ENCODE measurements at regions not wholly inside any gene's neighbourhood (a gene's known extent, or its start where the extent isn't known, plus 50 kb on each side); places are given as distances from the start of the nearest gene placed in this dataset.

DNA sequence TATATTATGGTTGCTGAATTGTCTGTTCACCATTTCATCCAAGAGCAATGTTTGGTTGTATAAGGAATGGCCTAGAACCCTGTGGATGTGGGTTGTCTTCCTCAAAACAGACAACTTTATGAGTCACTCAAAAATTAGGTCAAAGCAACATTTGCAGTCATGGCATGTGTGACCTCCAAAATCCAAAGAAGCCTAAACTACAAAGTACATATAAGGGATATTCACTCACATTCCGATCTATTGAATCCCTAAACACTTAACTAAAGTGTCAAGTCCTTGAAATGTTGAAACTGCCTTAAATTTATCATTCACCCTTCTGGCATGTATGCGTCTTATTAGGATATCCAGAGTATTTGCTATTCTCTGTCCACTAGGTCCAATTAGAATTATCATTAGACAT lies 491.5 kb downstream of the NUF2 start:
- DNase-seq (ENCODE audit: low spot score) = no peak

GRCh38 chr1:163820226-163820625 lies 498.5 kb downstream of the NUF2 start:
- DNase-seq (ENCODE audit: low spot score) = no peak

DNA sequence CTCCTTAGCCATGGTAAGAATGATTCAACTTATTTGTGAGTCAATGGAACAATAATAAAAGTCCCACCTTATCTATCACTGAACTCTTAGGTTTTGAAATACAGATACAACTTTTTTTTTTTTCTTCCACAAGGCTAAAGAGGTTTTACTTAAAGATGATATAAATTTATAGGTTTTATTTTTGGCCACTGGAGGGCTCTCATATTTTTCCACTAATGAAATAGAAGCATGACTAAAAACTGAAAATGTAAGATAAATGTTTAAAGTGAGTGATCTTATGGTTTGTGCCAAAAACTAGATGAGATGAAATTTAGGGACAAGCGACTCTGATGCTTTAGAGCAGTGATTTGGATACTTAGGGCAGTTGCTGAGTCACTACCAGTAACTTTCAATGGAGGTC lies 499.0 kb downstream of the NUF2 start:
- DNase-seq (ENCODE audit: low spot score) = no peak

GRCh38 chr1:163821679-163822078 lies 499.9 kb downstream of the NUF2 start:
- no peak for DNase-seq (ENCODE audit: low spot score)

GRCh38 chr1:163823017-163823416 lies 501.3 kb downstream of the NUF2 start:
- DNase-seq (ENCODE audit: low spot score) = no peak

DNA sequence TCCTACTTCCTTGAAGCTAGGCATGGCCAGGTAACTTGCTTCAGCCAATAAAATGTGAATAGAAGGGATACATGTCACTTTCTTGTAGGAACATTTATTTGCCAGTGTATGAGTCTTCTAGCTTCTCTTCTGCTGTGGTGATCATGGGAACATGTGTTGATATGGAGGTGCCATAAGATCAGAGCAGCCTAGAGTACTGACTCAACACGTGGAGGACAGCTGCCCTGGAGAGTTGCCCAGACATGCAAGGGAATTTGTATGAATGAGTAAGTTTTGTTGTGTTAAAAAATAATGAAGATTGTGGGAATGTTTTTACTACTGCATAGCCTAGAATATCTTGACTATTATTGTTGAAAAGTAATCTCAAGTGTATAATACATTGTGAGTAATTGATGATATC lies 502.3 kb downstream of the NUF2 start:
- DNase-seq (ENCODE audit: low spot score) = no peak

DNA sequence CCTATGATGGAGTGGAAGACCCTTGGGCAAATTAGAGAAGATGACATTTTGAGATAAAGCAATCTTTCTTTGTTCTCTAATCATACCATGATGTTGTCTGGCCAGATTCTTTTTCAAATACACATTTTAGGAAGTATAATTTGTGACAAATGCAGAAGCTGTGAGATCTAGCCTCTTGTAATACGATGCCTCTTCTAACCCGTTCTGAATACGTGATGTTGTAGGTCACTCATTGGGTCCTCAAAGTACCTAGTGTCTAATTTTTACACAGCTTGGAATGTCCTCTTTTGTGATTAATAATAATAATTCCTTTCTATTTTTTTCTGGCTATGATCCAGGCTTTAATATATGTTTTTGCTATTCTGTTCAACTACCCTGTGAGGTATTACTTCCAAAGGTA lies 502.7 kb downstream of the NUF2 start:
- no peak for DNase-seq (ENCODE audit: low spot score)

DNA sequence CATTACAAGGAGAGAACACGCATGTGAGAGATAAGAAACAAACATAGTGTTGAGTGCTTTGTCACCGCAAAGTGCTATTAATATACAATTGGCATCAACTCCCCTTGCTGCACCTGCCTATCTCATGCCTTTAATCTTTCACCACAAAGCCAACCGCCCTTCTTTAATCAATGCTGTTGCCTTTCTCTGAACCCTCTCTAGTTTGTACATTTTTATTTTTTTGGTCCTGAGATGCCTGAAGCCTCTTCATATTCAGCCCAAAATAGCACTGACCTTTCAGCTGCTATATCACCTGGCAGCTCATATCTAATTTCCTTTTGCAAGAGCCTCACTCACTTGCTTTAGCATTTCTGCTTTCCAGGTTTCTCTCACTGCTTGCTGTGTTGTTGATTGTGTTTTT lies 504.7 kb downstream of the NUF2 start:
- no peak for DNase-seq (ENCODE audit: low spot score)

- DNase-seq (ENCODE audit: low spot score) = no peak
Measured at GRCh38 chr1:163834778-163835177, 513.0 kb downstream of the NUF2 start.

DNA sequence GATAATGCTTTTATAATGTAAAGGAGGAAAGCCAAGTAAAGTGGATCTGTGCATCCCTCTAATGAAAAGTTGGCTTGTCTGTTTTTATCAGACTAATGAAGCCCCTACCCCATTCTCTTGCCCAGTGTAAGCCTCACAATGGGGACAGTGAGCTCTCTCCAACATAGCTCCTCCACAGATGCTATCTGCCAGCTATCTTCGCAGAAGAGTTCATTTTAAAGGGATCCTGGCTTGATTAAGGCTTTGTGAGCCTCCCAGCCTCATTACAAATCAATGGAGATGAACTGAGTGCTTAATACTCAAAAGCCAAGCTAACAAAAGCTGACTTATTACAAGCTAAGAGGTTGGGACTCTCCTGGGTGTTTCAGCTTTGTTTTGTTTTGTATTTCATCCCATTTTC lies 514.7 kb downstream of the NUF2 start:
- no peak for DNase-seq (ENCODE audit: low spot score)

DNA sequence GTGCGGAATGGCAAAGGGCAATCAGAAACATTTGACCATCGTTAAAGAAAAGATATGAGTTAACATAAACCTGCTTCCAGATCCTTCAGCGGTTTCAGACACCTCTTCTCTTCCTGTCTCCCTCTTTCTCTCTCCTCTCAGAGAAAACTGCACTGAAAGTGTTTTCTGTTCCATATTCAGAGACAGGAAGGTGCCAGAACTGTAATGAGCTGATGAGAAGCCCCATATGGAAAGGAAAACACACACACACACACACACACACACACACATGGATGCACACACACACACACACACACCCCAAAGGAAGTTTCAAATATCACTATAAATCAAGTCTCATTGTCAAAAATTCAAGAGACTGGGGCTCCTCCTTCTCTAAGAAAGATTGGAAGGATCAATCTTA lies 515.5 kb downstream of the NUF2 start:
- DNase-seq (ENCODE audit: low spot score) = no peak

DNA sequence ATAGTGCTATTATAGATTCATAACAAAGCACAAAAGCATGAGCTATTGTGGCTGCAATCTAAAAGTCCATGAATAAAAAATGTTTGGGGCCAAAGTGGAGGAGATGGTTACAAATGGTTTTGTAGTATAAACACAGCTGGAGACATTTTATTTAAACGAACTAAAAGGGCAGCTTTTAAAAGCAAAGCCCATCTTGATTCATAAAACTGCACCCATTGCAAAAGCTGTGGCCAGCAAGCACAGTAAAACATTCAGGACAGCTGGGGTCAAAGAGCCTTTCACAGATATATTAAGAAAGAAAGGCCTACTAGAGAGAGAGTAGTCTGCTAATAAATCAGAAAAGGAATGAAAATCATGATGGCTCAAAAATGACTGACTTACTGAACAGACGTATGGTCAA lies 520.8 kb downstream of the NUF2 start:
- no peak for DNase-seq (ENCODE audit: low spot score)

DNA sequence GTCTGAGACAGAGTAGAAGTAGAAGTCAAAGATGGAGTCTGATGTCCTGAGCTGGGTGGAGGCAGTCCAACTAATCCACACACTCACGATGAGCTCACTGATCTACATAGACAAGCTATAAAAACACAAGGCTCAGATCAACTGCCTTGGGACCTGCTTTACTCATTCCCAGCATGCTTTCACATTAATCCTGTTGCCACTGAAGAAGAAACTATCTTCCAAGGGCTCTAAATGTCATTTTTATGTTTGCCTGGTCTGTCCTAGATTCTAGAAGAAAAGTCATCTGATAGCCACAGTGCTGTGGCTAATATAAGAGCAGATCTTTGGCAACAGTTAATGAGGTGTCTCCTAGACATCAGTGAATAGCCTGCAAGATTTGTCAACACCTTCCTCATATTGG lies 522.7 kb downstream of the NUF2 start:
- no peak for DNase-seq (ENCODE audit: low spot score)

- no peak for DNase-seq (ENCODE audit: low spot score)
Measured at GRCh38 chr1:163845279-163845678, 523.5 kb downstream of the NUF2 start.

GRCh38 chr1:163863731-163864130 lies 542.0 kb downstream of the NUF2 start:
- DNase-seq (ENCODE audit: low spot score) = no peak

GRCh38 chr1:163864207-163864606 lies 542.5 kb downstream of the NUF2 start:
- no peak for DNase-seq (ENCODE audit: low spot score)

- DNase-seq (ENCODE audit: low spot score) = no peak
Measured at GRCh38 chr1:163866564-163866963, 544.8 kb downstream of the NUF2 start.

GRCh38 chr1:163870666-163871065 lies 548.9 kb downstream of the NUF2 start:
- no peak for DNase-seq (ENCODE audit: low spot score)

- no peak for DNase-seq (ENCODE audit: low spot score)
Measured at GRCh38 chr1:163872067-163872466, 550.3 kb downstream of the NUF2 start.

- no peak for DNase-seq (ENCODE audit: low spot score)
Measured at GRCh38 chr1:163874070-163874469, 552.3 kb downstream of the NUF2 start.

- no peak for DNase-seq (ENCODE audit: low spot score)
Measured at GRCh38 chr1:163875200-163875926, 553.6 kb downstream of the NUF2 start.

DNA sequence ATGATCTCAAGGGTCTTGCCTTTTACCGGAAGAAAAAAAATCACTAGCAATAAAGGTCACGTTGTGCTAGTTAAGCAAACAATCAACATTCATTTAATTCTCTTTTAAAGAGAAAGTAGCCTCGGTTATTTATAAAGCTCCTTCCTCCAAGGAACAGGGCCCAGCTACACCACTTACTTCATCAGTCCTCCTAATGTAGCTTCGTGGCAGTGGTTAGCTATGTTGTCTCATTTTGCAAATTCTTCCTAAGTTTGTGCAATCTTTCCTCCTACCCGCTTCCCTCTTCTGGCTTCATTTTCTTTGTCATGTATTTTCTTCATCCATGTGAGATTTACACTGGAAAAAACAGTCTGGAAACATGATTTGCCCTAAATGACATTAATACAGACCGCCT lies 554.2 kb downstream of the NUF2 start:
- DNase-seq (ENCODE audit: low spot score) = no peak

DNA sequence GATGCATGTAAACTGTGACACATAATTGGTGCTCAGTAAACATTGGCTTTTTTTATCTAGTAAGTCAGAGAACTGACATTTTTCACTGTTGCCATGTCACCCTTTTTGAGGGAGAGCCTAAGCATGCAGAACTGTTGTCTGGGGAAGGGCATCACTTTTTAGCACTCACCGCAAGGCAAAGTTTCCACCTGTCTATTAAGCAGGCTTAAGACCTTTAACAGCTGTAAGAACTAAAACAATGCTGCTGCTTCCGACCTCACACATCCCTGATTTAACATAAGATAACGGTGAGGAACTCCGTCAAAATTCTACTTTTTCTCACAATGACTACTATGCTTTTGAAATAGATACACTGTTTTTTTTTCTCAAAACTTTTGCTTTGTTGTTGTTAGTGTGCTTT lies 554.8 kb downstream of the NUF2 start:
- DNase-seq (ENCODE audit: low spot score) = no peak

- no peak for DNase-seq (ENCODE audit: low spot score)
Measured at GRCh38 chr1:163877016-163877415, 555.3 kb downstream of the NUF2 start.

GRCh38 chr1:163885510-163885909 lies 563.8 kb downstream of the NUF2 start:
- no peak for DNase-seq (ENCODE audit: low spot score)

All from germinal center (tissue), 1 donor.